Keratinocyte (primary cell): ENCODE measurements at regions not wholly inside any gene's neighbourhood (a gene's known extent, or its start where the extent isn't known, plus 50 kb on each side); places are given as distances from the start of the nearest gene placed in this dataset.

ENCODE experiments used
- DNase-seq: peaks from one replicate; pipeline ENCODE4 v3.0.0-alpha.2; 2011; ENCODE audit warnings: low read depth, missing footprints, low spot score
- FAIRE-seq: peaks from 2 replicates; lab custom pipeline; 2011; peaks lifted over from hg19 to GRCh38; lab: Jason Lieb, UNC
- H2AFZ ChIP-seq: 2 replicates; pipeline ENCODE4 v1.6.0; 2012; ENCODE audit warnings: low read length, control low read depth, inconsistent platforms; ENCODE audit not compliant: control insufficient read depth
- H3K27ac ChIP-seq: 2 replicates; pipeline ENCODE4 v1.5.1; 2011; ENCODE audit warnings: low read length; ENCODE audit not compliant: control insufficient read depth, insufficient read depth
- H3K27me3 ChIP-seq: 3 replicates; pipeline ENCODE4 v1.6.0; 2011; ENCODE audit warnings: low read length; ENCODE audit not compliant: control insufficient read depth, insufficient read depth; ENCODE audit errors: extremely low read depth
- H3K36me3 ChIP-seq, 2 experiments: 2 replicates in 1 of 2; 3 replicates in 1 of 2; pipeline ENCODE4 v1.5.1; 2011; ENCODE audit warnings: low read length in 2 of 2, mild to moderate bottlenecking in 1 of 2; ENCODE audit not compliant: control insufficient read depth in 2 of 2, insufficient read depth in 2 of 2; ENCODE audit errors: extremely low read depth in 1 of 2
- H3K4me1 ChIP-seq: 3 replicates; pipeline ENCODE4 v1.5.1; 2011; ENCODE audit warnings: low read length; ENCODE audit not compliant: control insufficient read depth, insufficient read depth; ENCODE audit errors: extremely low read depth
- H3K4me2 ChIP-seq: 3 replicates; pipeline ENCODE4 v1.6.0; 2011; ENCODE audit warnings: low read depth, low read length; ENCODE audit not compliant: control insufficient read depth, insufficient read depth; ENCODE audit errors: extremely low read depth
- H3K4me3 ChIP-seq, 3 experiments: fragments of 200-600 bp in 1 of 3; sonication (generic) in 1 of 3; 2 replicates in 2 of 3; 3 replicates in 1 of 3; pipeline ENCODE4 v1.5.1; 2011 to 2016; ENCODE audit warnings: low read length in 3 of 3, mild to moderate bottlenecking in 3 of 3, control low read depth in 2 of 3, inconsistent platforms in 1 of 3, low read depth in 1 of 3, mixed read lengths in 1 of 3, mixed run types in 1 of 3, moderate library complexity in 1 of 3; ENCODE audit not compliant: control insufficient read depth in 2 of 3, insufficient read depth in 2 of 3; ENCODE audit errors: extremely low read depth in 1 of 3
- H3K79me2 ChIP-seq: 2 replicates; pipeline ENCODE4 v1.6.0; 2012; ENCODE audit warnings: low read length; ENCODE audit not compliant: control insufficient read depth, insufficient read depth
- H3K9ac ChIP-seq: 3 replicates; pipeline ENCODE4 v1.6.0; 2011; ENCODE audit warnings: low read length; ENCODE audit not compliant: control insufficient read depth, insufficient read depth; ENCODE audit errors: extremely low read depth
- H3K9me1 ChIP-seq: 3 replicates; pipeline ENCODE4 v1.6.0; 2011; ENCODE audit warnings: low read length; ENCODE audit not compliant: control insufficient read depth, insufficient read depth; ENCODE audit errors: extremely low read depth
- H3K9me3 ChIP-seq: 2 replicates; pipeline ENCODE4 v1.5.1; 2012; ENCODE audit warnings: low read depth, low read length; ENCODE audit not compliant: control insufficient read depth
- H4K20me1 ChIP-seq: 3 replicates; pipeline ENCODE4 v1.6.0; 2011; ENCODE audit warnings: low read length; ENCODE audit not compliant: control insufficient read depth, insufficient read depth; ENCODE audit errors: extremely low read depth
- CTCF ChIP-seq, 3 experiments: IDR thresholded peaks in 1 of 3; conservative IDR thresholded peaks in 1 of 3; optimal IDR thresholded peaks in 1 of 3; 2 replicates in 2 of 3; 3 replicates in 1 of 3; pipeline versions ENCODE3 to v1.5.1; 2011; ENCODE audit warnings: low read length in 3 of 3, mild to moderate bottlenecking in 3 of 3, moderate library complexity in 2 of 3, control low read depth in 1 of 3, inconsistent platforms in 1 of 3; ENCODE audit not compliant: insufficient read depth in 2 of 3; ENCODE audit errors: extremely low read depth in 1 of 3
- EZH2 ChIP-seq: IDR thresholded peaks from one replicate; pipeline ENCODE4 v1.6.1; 2012; ENCODE audit warnings: inconsistent platforms, mild to moderate bottlenecking, low read length, moderate library complexity
- dilution Hi-C: fragments of 300-500 bp; cut with MboI; formaldehyde crosslinking; loops from one replicate; pipeline ENCODE4 v1.7.0; 2020; ENCODE audit warnings: low sequenced_read_pairs; ENCODE audit not compliant: extremely low pct_ligation_motif_present

GRCh38 chr3:35932995-35933394, 293.7 kb downstream of the ARPP21 start:
- Histone ChIP-seq H3K9me1 (no peaks in the 10 kb centered on the region), H3K27me3 (peaks cover 9% of the 10 kb centered on the region), H3K9me3 (no peaks in the 10 kb centered on the region), H3K9ac (no peak overlapping the region), H3K4me2 (no peak overlapping the region), H3K36me3 (no peaks in the 10 kb centered on the region), H3K4me3 (no peak overlapping the region), H3K4me1 (peaks cover 4% of the 10 kb centered on the region), H4K20me1 (no peaks in the 10 kb centered on the region), H3K27ac (no peak overlapping the region), H3K79me2 (no peaks in the 10 kb centered on the region), H2AFZ (no peak overlapping the region)
- no peak for DNase-seq
- FAIRE-seq = no peak
- dilution Hi-C loops = no loop called here
- TF ChIP-seq CTCF (optimal IDR thresholded peaks at IDR 0.05 in 1 of 3, IDR thresholded peaks at IDR 0.05 in 1 of 3, conservative IDR thresholded peaks at IDR 0.05 in 1 of 3; ENCODE audit: extremely low read depth in 1 of 3, insufficient read depth in 2 of 3, low read length in 3 of 3) (no peak), EZH2 (no peak)

- no peak overlapping the region for H3K9ac ChIP-seq
- no peak overlapping the region for H3K4me2 ChIP-seq
- H3K4me1 ChIP-seq = peaks cover 4% of the 10 kb centered on the region
- H2AFZ ChIP-seq = no peak overlapping the region
- H3K27ac ChIP-seq = no peak overlapping the region
- no peak overlapping the region for H3K4me3 ChIP-seq
- DNase-seq (no peak), FAIRE-seq (no peak)
- no peaks in the 10 kb centered on the region for H3K9me3 ChIP-seq
- H3K36me3 ChIP-seq = no peaks in the 10 kb centered on the region
- H3K9me1 ChIP-seq = no peaks in the 10 kb centered on the region
- TF ChIP-seq CTCF (optimal IDR thresholded peaks at IDR 0.05 in 1 of 3, IDR thresholded peaks at IDR 0.05 in 1 of 3, conservative IDR thresholded peaks at IDR 0.05 in 1 of 3; ENCODE audit: extremely low read depth in 1 of 3, insufficient read depth in 2 of 3, low read length in 3 of 3) (no peak), EZH2 (no peak)
- peaks cover 6% of the 10 kb centered on the region for H3K27me3 ChIP-seq
- dilution Hi-C loops = no loop called here
- no peaks in the 10 kb centered on the region for H3K79me2 ChIP-seq
- no peaks in the 10 kb centered on the region for H4K20me1 ChIP-seq
Measured at GRCh38 chr3:35936571-35936970, 297.2 kb downstream of the ARPP21 start.
